DMS 273 (cell line): ENCODE measurements at regions not wholly inside any gene's neighbourhood (a gene's known extent, or its start where the extent isn't known, plus 50 kb on each side); places are given as distances from the start of the nearest gene placed in this dataset.
"Not testable (repeated sequence)": the region's sequence is repeated elsewhere in the genome, so short reads cannot be mapped to it uniquely, and the experiment has no call there.

ENCODE experiments used
- DNase-seq: peaks from one replicate; lab custom pipeline; 2025; ENCODE audit not compliant: unreplicated experiment; lab: John Stamatoyannopoulos, UW

GRCh38 chr1:149228672-149229585 is 125.6 kb upstream of the NBPF9 start:
- not testable (repeated sequence) for DNase-seq

DNA sequence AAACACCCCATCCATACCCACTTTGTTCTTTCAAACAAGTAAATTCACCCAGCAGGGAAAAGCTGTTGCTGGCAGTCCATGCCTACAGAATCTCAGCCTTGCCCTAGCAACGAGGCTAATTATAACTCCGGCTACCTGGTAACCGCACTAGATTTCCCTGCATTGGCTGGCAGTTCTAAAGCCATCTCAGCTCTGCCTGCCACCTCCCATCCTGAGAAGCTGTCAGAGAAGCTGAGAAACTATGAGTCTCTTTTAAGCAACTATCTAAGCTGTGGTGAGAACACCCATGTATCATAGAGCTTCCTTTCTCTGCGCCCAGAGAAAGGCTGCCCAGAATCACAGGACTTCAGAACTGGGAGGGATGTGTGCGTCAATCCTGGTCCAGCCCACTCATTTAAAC is 126.5 kb upstream of the NBPF9 start:
- not testable (repeated sequence) for DNase-seq

DNA sequence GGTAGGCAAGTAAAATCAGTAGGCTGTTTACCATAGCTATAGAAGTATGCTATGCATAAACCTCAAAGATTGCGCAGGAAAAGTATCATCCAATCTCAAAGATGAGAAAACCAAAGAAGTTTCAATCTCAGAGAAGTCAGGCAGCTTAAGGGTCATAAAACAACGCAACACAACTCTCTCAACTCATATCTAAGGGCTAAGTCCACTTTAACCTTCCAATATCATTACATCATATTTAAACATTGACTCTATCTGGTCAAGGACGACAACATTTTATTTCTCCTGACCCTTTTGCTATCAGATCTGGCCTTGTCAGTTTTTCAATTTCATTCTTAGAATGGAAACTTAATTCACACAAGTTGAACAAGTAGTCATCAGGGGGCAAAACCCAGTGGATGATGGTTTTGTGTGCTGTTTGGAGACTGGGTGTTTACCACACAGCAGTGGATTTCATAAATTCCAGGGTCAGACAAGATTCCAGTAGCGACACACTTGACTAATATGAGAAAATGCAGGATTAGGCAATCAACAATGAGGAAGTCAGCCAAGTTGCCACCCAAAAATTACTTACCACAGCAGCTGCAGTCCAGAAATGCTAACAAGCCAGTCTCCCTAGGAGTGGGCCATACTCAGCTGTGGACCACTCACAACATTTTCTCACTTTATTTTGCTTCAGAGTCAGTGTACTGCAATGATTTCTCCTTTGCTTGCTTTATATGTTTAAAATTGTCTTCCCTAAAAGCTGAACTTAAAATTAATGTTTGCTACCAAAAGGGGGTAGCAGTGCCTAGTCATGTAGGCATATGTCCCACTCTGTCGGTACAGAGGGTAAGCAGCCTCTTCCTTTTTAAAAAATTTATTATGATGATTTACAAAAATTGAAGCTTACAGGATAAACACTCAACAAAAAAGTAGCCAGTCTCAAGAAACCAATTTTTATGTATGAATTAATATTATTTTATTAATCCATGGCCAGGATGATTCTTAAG is 131.9 kb upstream of the NBPF9 start:
- DNase-seq = not testable (repeated sequence)

DNA sequence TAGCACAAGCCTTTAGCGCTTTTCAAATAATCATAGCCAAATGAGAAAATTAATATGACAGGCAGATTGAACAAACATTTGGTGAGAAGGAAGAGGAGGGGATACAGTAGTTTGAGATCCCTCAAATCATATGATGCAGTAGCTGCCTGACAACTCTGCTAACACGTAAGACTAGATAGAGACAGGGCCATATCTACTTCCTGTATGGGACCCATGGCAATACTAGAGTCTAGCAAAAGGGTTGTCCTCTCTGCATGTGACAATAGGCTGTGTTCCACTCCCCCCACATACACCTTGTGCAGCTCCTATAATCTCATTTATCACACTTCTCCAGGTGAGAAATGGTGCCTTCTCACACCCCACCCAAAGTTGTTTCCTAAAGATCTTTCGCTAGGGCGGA is 134.2 kb upstream of the NBPF9 start:
- DNase-seq = not testable (repeated sequence)

GRCh38 chr1:149239897-149240508 is 136.7 kb upstream of the NBPF9 start:
- DNase-seq = not testable (repeated sequence)

DNA sequence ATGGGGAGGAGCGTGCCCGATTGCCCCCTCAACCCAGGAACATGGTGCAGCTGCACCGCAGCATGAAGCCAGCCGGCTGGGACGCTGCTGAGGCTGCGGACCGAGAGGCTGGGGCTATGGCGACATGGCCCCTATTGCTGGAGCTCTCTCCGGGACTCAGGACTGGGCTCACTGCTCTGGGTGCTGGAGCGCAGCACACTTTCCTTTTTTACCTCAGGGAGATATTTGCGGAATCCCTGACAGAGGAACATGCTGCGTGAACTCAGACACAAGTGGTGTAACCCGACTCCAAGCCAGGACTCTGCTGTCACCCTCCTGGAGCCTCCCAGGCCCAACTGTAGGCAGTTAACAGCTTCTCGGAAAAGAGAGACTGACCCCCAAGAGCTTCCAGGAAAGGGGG is 137.2 kb upstream of the NBPF9 start:
- DNase-seq = not testable (repeated sequence)

DNA sequence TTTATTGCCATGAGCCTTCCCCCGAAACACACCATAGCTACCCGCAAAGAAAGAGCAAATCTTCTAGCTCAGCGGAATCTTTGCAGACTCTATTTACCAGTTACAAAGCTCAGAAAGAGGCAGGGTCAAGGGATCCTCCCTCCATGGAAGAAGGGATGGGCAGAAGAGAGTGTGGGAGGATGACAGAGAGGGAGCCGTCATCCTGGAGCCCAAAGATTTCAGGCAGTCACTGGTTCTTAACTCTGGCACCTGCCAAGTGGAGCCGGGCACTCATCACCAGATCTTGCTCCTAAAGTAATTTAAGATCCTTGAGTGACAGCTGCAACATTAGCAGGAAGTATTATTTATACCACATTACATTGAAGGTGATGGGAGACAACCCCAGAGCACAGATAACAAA is 137.9 kb upstream of the NBPF9 start:
- DNase-seq = not testable (repeated sequence)

DNA sequence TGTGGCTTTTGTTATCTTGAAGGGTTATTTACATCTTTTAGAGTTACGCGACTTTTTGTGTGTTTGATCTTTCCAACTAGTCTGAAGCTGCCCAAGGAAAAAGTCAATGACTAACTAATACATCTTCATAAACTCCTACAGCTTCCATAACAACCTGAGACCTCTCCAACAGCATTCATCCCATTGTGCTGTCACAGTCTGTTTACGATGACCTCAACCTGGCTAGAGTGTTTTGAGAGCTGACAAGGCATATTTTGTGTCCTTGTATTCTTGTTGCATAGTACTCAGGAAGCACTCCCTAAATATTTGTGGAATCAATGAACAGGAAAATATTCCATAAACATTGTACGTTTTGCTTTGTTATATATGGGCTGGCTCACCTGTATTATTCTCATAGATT is 140.2 kb upstream of the NBPF9 start:
- not testable (repeated sequence) for DNase-seq

DNA sequence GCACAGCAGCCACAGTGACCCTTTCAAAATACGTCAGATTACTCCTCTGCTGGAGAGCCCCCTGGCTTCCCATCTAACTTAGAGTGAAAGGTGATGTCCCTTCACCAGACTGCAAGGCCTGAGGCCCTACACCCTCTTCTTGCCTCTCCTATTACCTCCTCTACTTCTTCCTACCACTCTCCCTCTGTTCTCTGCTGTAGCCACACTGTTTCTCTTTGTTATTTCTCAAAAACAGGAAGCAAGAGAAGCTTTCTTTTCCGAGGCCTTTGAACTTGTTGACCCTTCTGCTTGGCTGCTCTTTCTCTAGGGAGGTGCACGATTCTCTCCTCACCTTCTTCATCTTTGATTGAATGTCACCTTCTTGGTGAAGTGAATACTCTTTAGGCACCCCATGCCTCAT is 141.3 kb upstream of the NBPF9 start:
- DNase-seq = not testable (repeated sequence)

GRCh38 chr1:149246212-149246611 is 142.9 kb upstream of the NBPF9 start:
- not testable (repeated sequence) for DNase-seq

DNA sequence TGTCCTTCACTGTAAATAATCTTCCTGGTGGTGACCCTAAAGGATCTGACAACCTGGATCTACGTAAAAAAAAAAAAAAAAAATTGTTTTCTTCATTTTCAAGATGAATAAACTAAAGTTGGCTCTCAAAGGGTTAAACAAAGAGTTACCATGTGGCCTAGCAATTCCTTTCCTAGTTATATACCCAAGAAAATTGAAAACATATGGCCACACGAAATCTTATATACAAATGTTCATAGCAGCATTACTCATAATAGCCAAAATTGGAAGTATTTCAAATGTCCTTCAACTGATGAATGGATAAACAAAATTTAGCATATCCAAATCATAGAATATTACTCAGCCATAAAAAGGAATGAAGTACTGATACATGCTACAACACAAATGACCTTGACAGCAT is 145.3 kb upstream of the NBPF9 start:
- DNase-seq = not testable (repeated sequence)

DNA sequence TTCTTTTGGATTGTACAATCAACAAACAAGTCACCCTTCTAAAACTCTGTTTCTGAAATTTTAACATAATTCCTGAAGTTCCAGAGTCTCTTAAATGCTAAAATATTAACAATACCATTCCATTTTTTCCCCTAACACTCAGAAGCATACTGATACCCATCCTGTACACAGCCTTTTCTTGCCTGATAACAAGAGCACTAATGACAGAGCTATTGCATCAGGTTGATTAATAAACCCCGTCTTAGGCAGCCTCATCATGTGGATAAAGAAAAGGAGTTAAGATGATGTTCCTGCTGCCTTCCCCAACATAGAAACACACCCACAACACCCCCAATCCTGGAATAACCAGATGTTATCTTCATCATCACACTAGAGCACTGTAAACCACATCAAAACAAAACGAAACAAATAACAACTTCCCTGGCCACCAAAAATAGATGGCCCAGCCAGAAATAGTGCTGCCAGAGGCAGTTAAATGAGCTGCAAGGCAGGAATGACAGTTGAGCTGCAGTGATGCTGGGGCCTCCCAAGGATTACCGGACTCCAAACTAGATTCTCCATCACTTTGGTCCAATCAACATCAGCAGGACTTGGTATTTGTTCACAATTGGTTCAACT is 146.6 kb upstream of the NBPF9 start:
- DNase-seq = not testable (repeated sequence)

GRCh38 chr1:149254894-149255847 is 151.8 kb upstream of the NBPF9 start:
- not testable (repeated sequence) for DNase-seq

DNA sequence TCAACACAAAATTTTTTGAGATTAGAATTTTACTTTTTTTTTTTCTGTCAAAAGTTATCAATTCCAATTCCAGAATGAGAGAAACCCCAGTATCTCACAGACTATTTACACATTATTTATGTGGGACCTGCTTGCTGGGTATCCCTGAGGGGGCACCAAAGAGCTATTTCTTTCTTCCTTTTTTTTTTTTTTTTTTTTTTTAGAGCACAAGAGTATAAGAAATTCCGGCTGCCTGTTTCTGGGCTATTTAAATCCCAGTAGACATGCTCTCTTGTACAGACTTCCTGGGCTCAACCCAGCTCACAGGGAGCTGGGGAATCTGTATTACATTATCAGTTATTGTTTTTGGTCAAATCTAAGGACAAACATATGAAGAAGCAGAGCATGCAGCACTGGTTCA is 156.9 kb upstream of the NBPF9 start:
- not testable (repeated sequence) for DNase-seq

DNA sequence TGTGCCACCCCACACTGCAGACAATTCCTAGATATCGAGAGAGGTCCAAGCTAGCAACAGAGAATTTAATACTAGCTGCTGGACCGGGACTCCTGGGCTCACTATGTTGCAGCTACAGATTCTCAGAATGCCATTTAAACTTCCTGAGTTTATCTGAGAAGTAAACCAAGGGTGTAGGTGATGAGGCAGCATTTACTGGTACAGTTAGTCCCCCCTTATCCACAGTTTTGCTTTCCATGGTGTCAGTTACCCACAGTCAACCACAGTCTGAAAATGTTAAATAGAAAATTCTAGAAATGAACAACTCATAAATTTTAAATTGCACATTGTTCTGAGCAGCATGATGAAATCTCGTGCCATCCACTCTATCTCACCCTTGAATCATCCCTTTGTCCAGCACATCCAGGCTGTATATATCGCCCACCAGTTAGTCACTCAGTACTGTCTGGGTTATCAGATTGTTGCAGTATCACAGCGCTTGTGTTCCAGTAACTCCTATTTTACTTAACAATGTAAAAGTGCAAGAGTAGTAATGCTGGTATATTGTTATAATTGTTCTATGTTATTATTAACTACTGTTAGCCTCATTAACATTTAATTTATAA is 157.5 kb upstream of the NBPF9 start:
- DNase-seq = not testable (repeated sequence)

DNA sequence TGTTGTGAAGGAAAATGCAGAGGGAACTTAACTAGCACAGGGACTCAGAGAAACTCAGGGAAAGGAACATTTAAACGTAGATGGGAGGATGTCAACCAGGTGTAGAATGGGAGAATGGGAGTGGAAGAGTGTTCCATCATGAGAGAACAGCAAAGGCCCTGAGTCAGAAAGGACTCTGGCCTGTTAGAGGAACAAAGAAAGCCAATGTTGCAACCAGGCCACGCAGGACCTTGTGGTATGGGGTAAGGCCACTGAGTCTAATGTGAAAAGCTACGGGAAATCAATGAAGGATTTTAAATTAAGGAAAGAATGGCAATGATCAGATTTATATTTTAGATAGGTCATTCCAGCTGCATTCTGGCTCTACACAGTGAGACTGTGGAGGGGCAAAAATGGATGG is 163.9 kb upstream of the NBPF9 start:
- DNase-seq = not testable (repeated sequence)

GRCh38 chr1:149269001-149269702 is 165.8 kb upstream of the NBPF9 start:
- DNase-seq = not testable (repeated sequence)

DNA sequence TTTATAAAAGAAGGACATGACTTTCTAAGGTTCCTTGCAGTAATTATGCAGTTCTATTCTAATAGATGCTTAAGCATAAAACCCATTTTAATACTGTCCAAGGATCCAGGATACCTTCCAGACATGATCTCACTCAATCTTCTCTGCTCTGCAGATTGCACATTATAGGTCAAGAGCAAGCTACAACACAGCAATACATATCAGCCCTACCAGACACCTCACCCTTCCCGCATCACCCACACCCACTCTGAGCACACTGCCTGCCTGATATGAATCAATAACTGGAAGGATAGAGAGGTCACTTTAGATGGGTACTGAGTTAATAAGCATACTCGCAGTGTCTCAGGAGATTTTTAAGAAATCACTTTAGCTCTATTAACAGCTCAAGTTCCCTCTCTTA is 166.5 kb upstream of the NBPF9 start:
- DNase-seq = not testable (repeated sequence)
